Calu3 (cell line): ENCODE measurements at regions not wholly inside any gene's neighbourhood (a gene's known extent, or its start where the extent isn't known, plus 50 kb on each side); places are given as distances from the start of the nearest gene placed in this dataset.
A peak's percentile ranks its signal among the peaks of the same experiment; 100 is the strongest.

ENCODE experiments used
- BruUV-seq: library from RNA; stranded (reverse); fragments of 400-500 nt; replicated peaks from 2 replicates; lab custom pipeline; 2021; lab: Mats Ljungman, UMichigan
- CTCF ChIA-PET: fragments of 300-600 bp; sonication (Branson Sonifier 250); formaldehyde crosslinking; loops from one replicate; lab custom pipeline; 2022; ENCODE audit warnings: antibody characterized with exemption; lab: Charles Lee
- DNase-seq: peaks from one replicate; pipeline ENCODE4 v3.0.0; 2022
- H3K27ac Mint-ChIP-seq: one replicate; pipeline ENCODE4 v1.8.0; 2022; ENCODE audit warnings: mixed read lengths; ENCODE audit not compliant: unreplicated experiment
- H3K27me3 Mint-ChIP-seq: one replicate; pipeline ENCODE4 v1.8.0; 2022; ENCODE audit warnings: mixed read lengths; ENCODE audit not compliant: unreplicated experiment
- H3K36me3 Mint-ChIP-seq: one replicate; pipeline ENCODE4 v1.8.0; 2022; ENCODE audit warnings: mild to moderate bottlenecking, moderate library complexity, mixed read lengths; ENCODE audit not compliant: insufficient read depth, unreplicated experiment
- H3K4me1 Mint-ChIP-seq: one replicate; pipeline ENCODE4 v1.8.0; 2022; ENCODE audit warnings: mild to moderate bottlenecking, low read depth, mixed read lengths; ENCODE audit not compliant: unreplicated experiment
- H3K4me3 Mint-ChIP-seq: one replicate; pipeline ENCODE4 v1.8.0; 2022; ENCODE audit warnings: mild to moderate bottlenecking, low read depth, moderate library complexity, mixed read lengths; ENCODE audit not compliant: unreplicated experiment
- H3K9me3 Mint-ChIP-seq: one replicate; pipeline ENCODE4 v1.8.0; 2022; ENCODE audit warnings: low read depth, mixed read lengths; ENCODE audit not compliant: unreplicated experiment
- intact Hi-C: fragments of 100-400 bp; cut with micrococcal nuclease; formaldehyde crosslinking; loops from one replicate; pipeline ENCODE4 v1.10.0; 2022; ENCODE audit not compliant: unreplicated experiment
- TF ChIP-seq, protein P1 (sequence below): fragments of 200-600 bp; IDR thresholded peaks from one replicate; pipeline ENCODE4 v1.8.0; 2022; ENCODE audit warnings: antibody characterized with exemption; ENCODE audit not compliant: unreplicated experiment

- Mint-ChIP-seq H3K4me3 (no peak overlapping the region), H3K27me3 (no peaks in the 10 kb centered on the region), H3K9me3 (peaks cover 4% of the 10 kb centered on the region), H3K36me3 (no peaks in the 10 kb centered on the region), H3K4me1 (no peaks in the 10 kb centered on the region), H3K27ac (no peak overlapping the region)
- CTCF ChIA-PET: no interaction called here
- DNase-seq: no peak
- TF ChIP-seq, protein P1, sequence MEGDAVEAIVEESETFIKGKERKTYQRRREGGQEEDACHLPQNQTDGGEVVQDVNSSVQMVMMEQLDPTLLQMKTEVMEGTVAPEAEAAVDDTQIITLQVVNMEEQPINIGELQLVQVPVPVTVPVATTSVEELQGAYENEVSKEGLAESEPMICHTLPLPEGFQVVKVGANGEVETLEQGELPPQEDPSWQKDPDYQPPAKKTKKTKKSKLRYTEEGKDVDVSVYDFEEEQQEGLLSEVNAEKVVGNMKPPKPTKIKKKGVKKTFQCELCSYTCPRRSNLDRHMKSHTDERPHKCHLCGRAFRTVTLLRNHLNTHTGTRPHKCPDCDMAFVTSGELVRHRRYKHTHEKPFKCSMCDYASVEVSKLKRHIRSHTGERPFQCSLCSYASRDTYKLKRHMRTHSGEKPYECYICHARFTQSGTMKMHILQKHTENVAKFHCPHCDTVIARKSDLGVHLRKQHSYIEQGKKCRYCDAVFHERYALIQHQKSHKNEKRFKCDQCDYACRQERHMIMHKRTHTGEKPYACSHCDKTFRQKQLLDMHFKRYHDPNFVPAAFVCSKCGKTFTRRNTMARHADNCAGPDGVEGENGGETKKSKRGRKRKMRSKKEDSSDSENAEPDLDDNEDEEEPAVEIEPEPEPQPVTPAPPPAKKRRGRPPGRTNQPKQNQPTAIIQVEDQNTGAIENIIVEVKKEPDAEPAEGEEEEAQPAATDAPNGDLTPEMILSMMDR: no peak
- intact Hi-C loops: no loop called here
- BruUV-seq: no TSS peak
These were observed 105.3 kb downstream of the AKAIN1 start for GRCh38 chr18:5091741-5092140.

GRCh38 chr18:5075297-5075696 is 121.8 kb downstream of the AKAIN1 start:
- Mint-ChIP-seq H3K27me3 (peaks cover 13% of the 10 kb centered on the region), H3K9me3 (no peaks in the 10 kb centered on the region)
- CTCF ChIA-PET: interaction anchor here (0.6 kb wide), 1 partner anchor 379 kb away, joined by 4 read pairs; no protein-coding TSS in a partner anchor

DNA sequence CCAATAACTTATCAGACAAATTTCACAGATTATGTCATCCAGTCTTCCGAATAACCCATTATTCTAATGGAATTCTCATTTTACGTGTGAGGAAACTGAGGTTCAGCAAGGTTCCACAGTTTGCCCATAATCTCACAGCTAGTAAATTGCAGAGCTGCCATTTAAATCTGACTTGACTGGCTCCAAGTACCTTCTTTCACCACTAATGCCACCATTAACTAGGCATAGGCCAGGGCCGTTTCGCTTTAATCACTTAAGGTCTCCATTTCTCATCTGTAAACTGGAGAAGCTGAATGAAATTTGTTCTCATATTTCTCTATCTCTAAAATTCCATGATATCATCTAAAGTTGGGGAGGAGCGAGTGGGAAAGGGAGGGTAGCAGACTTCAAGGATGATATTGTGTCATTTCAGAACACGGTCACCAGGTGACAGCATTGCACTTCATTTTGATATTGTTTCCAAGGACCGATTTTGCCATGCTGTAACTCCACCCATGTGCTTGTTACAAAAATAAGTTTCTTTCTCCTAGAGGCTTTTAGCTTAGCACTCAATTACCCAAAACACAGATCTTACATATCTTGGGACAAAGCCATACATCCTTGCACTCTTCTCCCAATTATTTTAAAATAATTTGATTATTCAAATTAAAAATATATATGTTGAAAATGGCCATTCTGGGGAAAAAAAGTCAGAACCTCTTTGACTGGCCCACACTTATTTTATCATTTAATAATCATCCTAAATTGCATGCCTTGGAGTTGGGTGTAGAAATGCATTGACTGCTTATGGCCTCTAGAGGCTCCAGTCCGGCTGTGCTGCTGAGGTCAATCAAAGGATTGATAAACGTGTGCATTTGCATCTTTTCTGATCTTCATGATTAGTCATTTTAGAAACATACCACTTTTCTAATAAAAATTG is 123.8 kb downstream of the AKAIN1 start:
- intact Hi-C loops: loop anchor here (2.0 to 10.0 kb wide), 5 partner anchors 352 to 1949 kb away; no protein-coding TSS in a partner anchor
- BruUV-seq: no TSS peak

More at GRCh38 chr18:5075297-5075696, 121.8 kb downstream of the AKAIN1 start:
- TF ChIP-seq, protein P1: no peak
- Mint-ChIP-seq H3K36me3 (no peaks in the 10 kb centered on the region), H3K4me1 (no peaks in the 10 kb centered on the region), H3K27ac (no peak overlapping the region), H3K4me3 (no peak overlapping the region)
- intact Hi-C loops: loop anchor here (10.0 kb wide), 3 partner anchors 350 to 1470 kb away; no protein-coding TSS in a partner anchor
- BruUV-seq: no TSS peak
- no peak for DNase-seq

DNA sequence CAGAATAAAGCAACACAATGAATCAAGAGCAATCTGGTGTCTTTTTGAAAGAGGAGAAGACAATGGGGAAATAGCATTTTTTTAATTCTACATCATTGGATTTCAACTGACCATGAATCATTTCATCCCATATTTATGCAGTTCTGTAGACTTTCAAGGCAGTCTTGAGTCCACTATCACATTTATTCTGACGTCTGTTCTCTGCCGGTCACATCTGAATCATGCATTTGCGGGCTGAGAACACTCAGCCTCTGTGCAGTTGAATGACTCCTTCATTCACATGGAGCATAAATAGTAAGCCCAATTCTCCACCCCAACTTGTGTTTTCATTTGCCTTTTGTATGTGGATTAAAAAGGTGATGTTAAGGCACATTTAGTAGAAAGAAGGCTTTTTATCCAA is 128.2 kb downstream of the AKAIN1 start:
- intact Hi-C loops: no loop called here
- CTCF ChIA-PET: no interaction called here
- Mint-ChIP-seq H3K36me3 (no peaks in the 10 kb centered on the region), H3K9me3 (peaks cover 5% of the 10 kb centered on the region), H3K4me1 (no peaks in the 10 kb centered on the region), H3K27me3 (peaks cover 35% of the 10 kb centered on the region), H3K27ac (no peak overlapping the region), H3K4me3 (no peak overlapping the region)
- BruUV-seq: no TSS peak
- TF ChIP-seq, protein P1: no peak
- no peak for DNase-seq

More for the DNA sequence above, 123.8 kb downstream of the AKAIN1 start:
- Mint-ChIP-seq H3K9me3 (no peaks in the 10 kb centered on the region), H3K27ac (no peak overlapping the region), H3K27me3 (peaks cover 31% of the 10 kb centered on the region), H3K36me3 (no peaks in the 10 kb centered on the region), H3K4me1 (no peaks in the 10 kb centered on the region), H3K4me3 (no peak overlapping the region)
- CTCF ChIA-PET: interaction anchor here (1.7 kb wide), 1 partner anchor 15 kb away, joined by 7 read pairs; no protein-coding TSS in a partner anchor
- TF ChIP-seq, protein P1: peak; percentile 66
- peak; percentile 37 for DNase-seq
